ENCODE measurements at regions not wholly inside any gene's neighbourhood (a gene's known extent, or its start where the extent isn't known, plus 50 kb on each side); places are given as distances from the start of the nearest gene placed in this dataset.

- no peaks in the 10 kb centered on the region for H4K20me1 ChIP-seq (replicated peaks in 1 of 2; ENCODE audit: control insufficient read depth in 1 of 2, insufficient read depth in 2 of 2, low read length in 2 of 2)
- H2AK5ac ChIP-seq (ENCODE audit: low read depth, low read length): no peak overlapping the region
- H3K4ac ChIP-seq (replicated peaks; ENCODE audit: insufficient read length, low read depth, low read length): no peak overlapping the region
- no peak overlapping the region for H3K18ac ChIP-seq (ENCODE audit: extremely low read depth, low read length)
- H3K14ac ChIP-seq (ENCODE audit: insufficient read length): no peak overlapping the region
- H3K79me1 ChIP-seq (ENCODE audit: low read depth, low read length): no peaks in the 10 kb centered on the region
- H3K36me3 ChIP-seq (ENCODE audit: control insufficient read depth in 2 of 4, insufficient read depth in 4 of 4, low read length in 3 of 4): no peaks in the 10 kb centered on the region
- H2BK120ac ChIP-seq (replicated peaks; ENCODE audit: low read depth, low read length): no peak overlapping the region
- H2BK5ac ChIP-seq (ENCODE audit: low read depth, low read length): no peak overlapping the region
- DNase-seq (ENCODE audit: low read depth in 1 of 2, low spot score in 2 of 2): no peak
- H3K9me3 ChIP-seq (ENCODE audit: insufficient read depth in 2 of 2, low read depth in 1 of 2, low read length in 1 of 2): no peaks in the 10 kb centered on the region; a peak in 1 of 4 replicates
- H3K23me2 ChIP-seq (ENCODE audit: low read depth, low read length): no peaks in the 10 kb centered on the region
- no peak overlapping the region for H2AFZ ChIP-seq (ENCODE audit: low read length)
- H3K4me2 ChIP-seq (ENCODE audit: insufficient read depth in 1 of 2, low read depth in 2 of 2, low read length in 2 of 2): no peak overlapping the region
- H2BK12ac ChIP-seq (ENCODE audit: low read depth, low read length): no peak overlapping the region
- no peak overlapping the region for H3K23ac ChIP-seq (ENCODE audit: insufficient read length)
- H2BK20ac ChIP-seq (ENCODE audit: low read length): no peak overlapping the region
- no peak overlapping the region for H3K27ac ChIP-seq (ENCODE audit: low read depth, low read length)
- H3K4me3 ChIP-seq (ENCODE audit: extremely low read depth in 1 of 4, insufficient read depth in 2 of 4, low read depth in 3 of 4, low read length in 4 of 4): no peak overlapping the region
- no peaks in the 10 kb centered on the region for H3K79me2 ChIP-seq (ENCODE audit: control insufficient read depth in 1 of 2, insufficient read depth in 2 of 2, low read length in 2 of 2)
- TF ChIP-seq USF2 (IDR thresholded peaks at IDR 0.05; ENCODE audit: low read length): no peak
- TF ChIP-seq POLR2A (IDR thresholded peaks at IDR 0.05; ENCODE audit: control extremely low read depth in 1 of 2, low read depth in 2 of 2, low read length in 2 of 2): no peak
- TF ChIP-seq SIX5 (IDR thresholded peaks at IDR 0.05; ENCODE audit: low read depth, low read length): no peak
- no peak for TF ChIP-seq CEBPB (IDR thresholded peaks at IDR 0.05; ENCODE audit: low read depth, low read length)
- TF ChIP-seq SP1 (IDR thresholded peaks at IDR 0.05; ENCODE audit: low read depth, low read length): no peak
- TF ChIP-seq KDM4A (IDR thresholded peaks at IDR 0.05; ENCODE audit: low read depth, low read length, severe bottlenecking): no peak
- no peak for TF ChIP-seq BRCA1 (IDR thresholded peaks at IDR 0.05; ENCODE audit: low read depth, low read length)
- TF ChIP-seq HDAC2 (IDR thresholded peaks at IDR 0.05; ENCODE audit: borderline replicate concordance in 1 of 2, low read depth in 2 of 2, low read length in 2 of 2): no peak
- no peak for TF ChIP-seq TEAD4 (IDR thresholded peaks at IDR 0.05; ENCODE audit: low read depth, low read length)
- no peak for TF ChIP-seq RNF2 (IDR thresholded peaks at IDR 0.05; ENCODE audit: borderline replicate concordance, low read depth, low read length, missing control alignments, poor library complexity, severe bottlenecking)
- TF ChIP-seq TCF12 (IDR thresholded peaks at IDR 0.05; ENCODE audit: low read depth, low read length): no peak
- TF ChIP-seq TAF7 (optimal IDR thresholded peaks at IDR 0.05; ENCODE audit: borderline replicate concordance, low read depth, low read length): no peak
- TF ChIP-seq ASH2L (IDR thresholded peaks at IDR 0.05; ENCODE audit: low read length): no peak
- TF ChIP-seq EGR1 (IDR thresholded peaks at IDR 0.05; ENCODE audit: borderline replicate concordance, low read depth, low read length): no peak
- TF ChIP-seq CTBP2 (IDR thresholded peaks at IDR 0.05; ENCODE audit: borderline replicate concordance, insufficient read depth, insufficient read length, low read length): no peak
- H3K4me1 ChIP-seq (replicated peaks in 1 of 4; ENCODE audit: control insufficient read depth in 3 of 4, insufficient read depth in 4 of 4, low read length in 3 of 4): peaks cover 0 to 4% (median 3%) of the 10 kb centered on the region in 4 experiments; a peak in 3 of 7 replicates
- POLR2A ChIA-PET (ENCODE audit: partially characterized antibody): no interaction called here
- CTCF ChIA-PET (ENCODE audit: partially characterized antibody): no interaction called here
- no peak overlapping the region for H3K9ac ChIP-seq (replicated peaks in 1 of 4; ENCODE audit: extremely low read depth in 1 of 4, low read depth in 3 of 4, low read length in 3 of 4)
- H4K91ac ChIP-seq (replicated peaks; ENCODE audit: insufficient read length, low read length): no peak overlapping the region
- H3K56ac ChIP-seq (replicated peaks; ENCODE audit: insufficient read length, low read depth, low read length): no peak overlapping the region
- H4K8ac ChIP-seq (ENCODE audit: extremely low read depth, insufficient read depth, low read length): no peak overlapping the region
- peaks cover 0 to 8% (median 6%) of the 10 kb centered on the region in 4 experiments; a peak in 5 of 7 replicates for H3K27me3 ChIP-seq (replicated peaks in 1 of 4; ENCODE audit: control insufficient read depth in 3 of 4, extremely low read depth in 1 of 4, insufficient read depth in 3 of 4, low read length in 3 of 4)
- no peak overlapping the region for H2BK15ac ChIP-seq (ENCODE audit: low read length)
- H4K5ac ChIP-seq (ENCODE audit: insufficient read length, low read depth, low read length): no peak overlapping the region
- FAIRE-seq: no peak
Measured at GRCh38 chr15:70589221-70589620, 174.1 kb downstream of the UACA start.

Data from H1 (cell line).